Brain microvascular endothelial cell (primary cell): ENCODE measurements at regions not wholly inside any gene's neighbourhood (a gene's known extent, or its start where the extent isn't known, plus 50 kb on each side); places are given as distances from the start of the nearest gene placed in this dataset.

Experiments used
- DNase-seq: peaks from one replicate; pipeline ENCODE4 v3.0.0-alpha.2; 2020
- H3K27ac ChIP-seq: fragments of 250-450 bp; sonication (Bioruptor Pico); 2 replicates; pipeline ENCODE4 v1.5.1; 2020; ENCODE audit warnings: mild to moderate bottlenecking, moderate library complexity
- H3K27me3 ChIP-seq: fragments of 250-450 bp; sonication (Bioruptor Pico); replicated peaks from 2 replicates; pipeline ENCODE4 v1.5.1; 2020; ENCODE audit warnings: mild to moderate bottlenecking
- H3K36me3 ChIP-seq: fragments of 250-450 bp; sonication (Bioruptor Pico); replicated peaks from 2 replicates; pipeline ENCODE4 v1.5.1; 2020; ENCODE audit warnings: mild to moderate bottlenecking
- H3K4me3 ChIP-seq: 2 replicates; pipeline ENCODE4 v1.5.1; 2011; ENCODE audit warnings: low read depth, mild to moderate bottlenecking, control low read depth, low read length, moderate library complexity
- CTCF ChIP-seq: IDR thresholded peaks from 2 replicates; pipeline ENCODE4 v1.5.1; 2011; ENCODE audit warnings: low read depth, mild to moderate bottlenecking, moderate library complexity, low read length, control low read depth, inconsistent platforms; ENCODE audit errors: missing control alignments
- in situ Hi-C: cut with HindIII; loops from 2 replicates; pipeline ENCODE4 v1.10.0; 2017; ENCODE audit warnings: low sequenced_read_pairs, low pct_ligation_motif_present

- Histone ChIP-seq H3K36me3 (no peaks in the 10 kb centered on the region), H3K27me3 (no peaks in the 10 kb centered on the region), H3K27ac (no peak overlapping the region), H3K4me3 (no peak overlapping the region)
- in situ Hi-C loops: no loop called here
- TF ChIP-seq CTCF: no peak
- DNase-seq: no peak
Observed at GRCh38 chr10:128382225-128382624, 256.0 kb upstream of the MKI67 start.

GRCh38 chr10:128384831-128385230 is 258.6 kb upstream of the MKI67 start:
- DNase-seq: no peak
- H3K27ac ChIP-seq: no peak overlapping the region
- in situ Hi-C loops: no loop called here
- no peaks in the 10 kb centered on the region for H3K36me3 ChIP-seq
- no peak overlapping the region for H3K4me3 ChIP-seq
- no peaks in the 10 kb centered on the region for H3K27me3 ChIP-seq
- TF ChIP-seq CTCF: no peak

- no peak overlapping the region for H3K27ac ChIP-seq
- TF ChIP-seq CTCF: no peak
- no peak for DNase-seq
- H3K4me3 ChIP-seq: no peak overlapping the region
- H3K27me3 ChIP-seq: no peaks in the 10 kb centered on the region
- in situ Hi-C loops: no loop called here
- no peaks in the 10 kb centered on the region for H3K36me3 ChIP-seq
Observed at GRCh38 chr10:128386231-128386630, 260.0 kb upstream of the MKI67 start.

- TF ChIP-seq CTCF: no peak
- DNase-seq: no peak
- Histone ChIP-seq H3K27me3 (no peaks in the 10 kb centered on the region), H3K4me3 (no peak overlapping the region), H3K36me3 (no peaks in the 10 kb centered on the region), H3K27ac (no peak overlapping the region)
- in situ Hi-C loops: no loop called here
Observed at GRCh38 chr10:128386816-128387604, 260.8 kb upstream of the MKI67 start.

- no peak overlapping the region for H3K27ac ChIP-seq
Observed at GRCh38 chr10:128390596-128390995, 264.4 kb upstream of the MKI67 start.

More at GRCh38 chr10:128390596-128390995, 264.4 kb upstream of the MKI67 start:
- in situ Hi-C loops: no loop called here
- Histone ChIP-seq H3K4me3 (no peak overlapping the region), H3K36me3 (no peaks in the 10 kb centered on the region), H3K27me3 (no peaks in the 10 kb centered on the region)
- TF ChIP-seq CTCF: no peak
- no peak for DNase-seq
